Stomach (tissue), 8 donors: ENCODE measurements at regions not wholly inside any gene's neighbourhood (a gene's known extent, or its start where the extent isn't known, plus 50 kb on each side); places are given as distances from the start of the nearest gene placed in this dataset.

Source experiments
- DNase-seq, 2 donors: peaks; one replicate each; pipeline versions ENCODE4 v3.0.0 to v3.0.0-alpha.2; 2013 to 2019
- H3K27ac ChIP-seq, 5 donors: fragments of 200-600 bp in 4 of 5; sonication (generic) in 4 of 5; one replicate each; pipeline ENCODE4 v1.5.1; 2013 to 2019; ENCODE audit warnings: mild to moderate bottlenecking in 1 of 5, moderate library complexity in 1 of 5
- H3K27me3 ChIP-seq, 3 donors: fragments of 200-600 bp; sonication (generic); one replicate each; pipeline ENCODE4 v1.5.1; 2017 to 2019; ENCODE audit warnings: mixed run types in 1 of 3
- H3K36me3 ChIP-seq, 4 donors: fragments of 200-600 bp; sonication (generic); 1 replicate in 3 of 4; 2 replicates in 1 of 4; pipeline ENCODE4 v1.5.1; 2016 to 2019
- H3K4me1 ChIP-seq, 4 donors: fragments of 200-600 bp; sonication (generic); one replicate each; pipeline ENCODE4 v1.5.1; 2016 to 2019
- H3K4me3 ChIP-seq, 4 donors: fragments of 200-600 bp; sonication (generic) in 3 of 4; one replicate each; pipeline ENCODE4 v1.5.1; 2016 to 2019; ENCODE audit warnings: mild to moderate bottlenecking in 1 of 4
- H3K9me3 ChIP-seq, 4 donors: fragments of 200-600 bp; sonication (generic); one replicate each; pipeline ENCODE4 v1.5.1; 2016 to 2019
- CTCF ChIP-seq, 7 experiments: fragments of 450-650 bp in 4 of 7; fragments of 200-600 bp in 3 of 7; sonication (generic) in 3 of 7; IDR thresholded peaks; one replicate each; pipeline ENCODE4 v1.5.1; 2016 to 2019; ENCODE audit warnings: antibody characterized with exemption in 7 of 7, control low read depth in 2 of 7, mild to moderate bottlenecking in 1 of 7
- EP300 ChIP-seq: sonication (generic); formaldehyde crosslinking; IDR thresholded peaks from one replicate; pipeline ENCODE4 v1.6.1; 2017; ENCODE audit warnings: antibody characterized with exemption
- POLR2A ChIP-seq, 4 donors: fragments of 450-650 bp; IDR thresholded peaks; one replicate each; pipeline ENCODE4 v1.6.1; 2016; ENCODE audit warnings: antibody characterized with exemption in 4 of 4, control low read depth in 2 of 4, mild to moderate bottlenecking in 1 of 4, moderate library complexity in 1 of 4
- POLR2AphosphoS5 ChIP-seq, 3 donors: sonication (generic); formaldehyde crosslinking; IDR thresholded peaks; one replicate each; pipeline ENCODE4 v1.6.1; 2016; ENCODE audit warnings: antibody characterized with exemption in 3 of 3
- WGBS, 5 donors: extraction: QIAGEN DNeasy Blood & Tissue Kit in 3 of 5; methylation state at CpG; one replicate each; pipeline versions ENCODE4 v1.1.5 to v1.1.7; 2013 to 2018; 5-methylcytosine and 5-hydroxymethylcytosine counted together
- intact Hi-C: fragments of 100-400 bp; cut with DNase I; formaldehyde crosslinking; loops from one replicate; pipeline ENCODE4 v1.15.1; 2023; ENCODE audit warnings: low total_unique reads
- donor health status: healthy with polysubstance abuse.
- donor health status: Bipolar disorder and iron deficiency.
- donor health status: healthy.

GRCh38 chr19:30699871-30700280 lies 327.7 kb downstream of the ZNF536 start:
- TF ChIP-seq EP300, result no peak
- TF ChIP-seq POLR2AphosphoS5 (IDR thresholded peaks at IDR 0.05), result no peak
- no peak for TF ChIP-seq CTCF (IDR thresholded peaks at IDR 0.05)
- TF ChIP-seq POLR2A (IDR thresholded peaks at IDR 0.05), result no peak
- intact Hi-C loops, result no loop called here
- Histone ChIP-seq H3K4me3 (no peak overlapping the region), H3K9me3 (no peaks in the 10 kb centered on the region), H3K36me3 (no peaks in the 10 kb centered on the region), H3K27me3 (peaks cover 0 to 32% (median 0%) of the 10 kb centered on the region in 3 donors), H3K27ac (no peak overlapping the region), H3K4me1 (no peaks in the 10 kb centered on the region)
- no peak for DNase-seq
- 84 to 97% (median 88%) methylated on average over 3 of the region's 3 CpGs for WGBS, 5 donors

DNA sequence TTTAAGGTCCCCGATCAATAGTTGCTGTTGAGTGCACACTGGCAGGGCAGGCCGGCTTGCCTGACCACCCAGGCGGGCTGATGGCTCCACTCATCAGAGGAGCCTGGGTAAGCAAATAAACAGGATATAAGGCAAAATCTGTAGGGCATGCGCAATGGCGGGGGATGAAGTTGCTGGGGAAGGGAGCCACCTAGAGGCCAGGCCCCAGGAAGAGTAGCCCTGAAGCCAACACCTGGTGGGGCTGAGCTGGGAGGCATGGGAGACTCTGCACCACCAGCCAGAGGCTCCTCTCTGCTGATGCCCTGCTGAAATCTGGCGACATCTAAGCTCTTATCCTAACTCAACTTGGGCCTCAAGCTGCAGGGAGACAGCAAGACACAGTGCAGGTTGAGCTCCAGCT lies 324.3 kb downstream of the ZNF536 start:
- Histone ChIP-seq H3K4me3 (no peak overlapping the region), H3K4me1 (peaks cover 0 to 15% (median 4%) of the 10 kb centered on the region in 4 donors), H3K27me3 (peaks cover 0 to 39% (median 0%) of the 10 kb centered on the region in 3 donors), H3K36me3 (no peaks in the 10 kb centered on the region), H3K9me3 (no peaks in the 10 kb centered on the region), H3K27ac (no peak overlapping the region)
- 33 to 62% (median 52%) methylated on average over 6 of the region's 6 CpGs for whole genome bisulfite sequencing, 5 donors
- intact Hi-C loops, result no loop called here
- peak in 1 of 2 donors; percentile 69 for DNase-seq
- TF ChIP-seq EP300, result no peak
- no peak for TF ChIP-seq CTCF (IDR thresholded peaks at IDR 0.05)
- TF ChIP-seq POLR2A (IDR thresholded peaks at IDR 0.05), result no peak
- no peak for TF ChIP-seq POLR2AphosphoS5 (IDR thresholded peaks at IDR 0.05)

DNA sequence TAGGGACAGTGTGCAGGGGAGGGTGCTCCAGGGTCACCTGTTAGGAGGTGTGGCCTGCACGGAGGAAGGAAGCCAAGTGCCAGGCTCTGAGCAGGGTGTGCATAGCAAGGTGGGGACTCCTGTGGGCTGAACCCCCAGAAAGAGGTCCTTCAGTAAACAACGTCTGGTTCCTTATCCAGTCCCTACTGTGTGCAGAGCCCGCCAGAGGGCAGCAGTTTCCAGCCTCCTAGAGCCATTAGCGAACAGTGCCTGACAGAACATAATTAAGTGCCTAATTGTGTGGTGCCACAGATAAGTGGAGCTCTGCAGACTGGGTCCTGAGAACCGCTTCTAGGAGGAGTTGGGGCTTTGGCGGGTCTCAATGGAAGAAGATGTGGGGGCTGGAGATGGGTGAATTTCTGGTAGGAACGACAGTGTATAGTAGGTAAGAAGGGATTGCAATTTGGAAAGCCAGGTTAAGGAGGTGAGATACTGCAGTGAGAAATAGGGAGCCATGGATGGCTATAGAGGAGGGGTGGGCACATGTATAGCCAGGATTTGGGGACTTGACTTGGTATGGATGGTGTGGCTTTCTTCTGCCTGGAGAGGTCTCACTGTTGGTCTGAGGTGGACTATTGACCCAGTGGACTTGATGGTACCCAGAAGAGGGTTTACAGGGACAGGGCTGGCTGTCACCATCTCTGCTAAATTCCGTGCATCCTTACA lies 323.1 kb downstream of the ZNF536 start:
- WGBS, 5 donors, result 64 to 76% (median 72%) methylated on average over 8 of the region's 8 CpGs

GRCh38 chr19:30694156-30694755 lies 322.1 kb downstream of the ZNF536 start:
- 71 to 79% (median 74%) methylated on average over 4 of the region's 4 CpGs for WGBS, 5 donors
- H3K4me1 ChIP-seq, result peaks cover 0 to 15% (median 4%) of the 10 kb centered on the region in 4 donors
- no peaks in the 10 kb centered on the region for H3K36me3 ChIP-seq
- no peaks in the 10 kb centered on the region for H3K9me3 ChIP-seq
- H3K27me3 ChIP-seq, result peaks cover 0 to 55% (median 8%) of the 10 kb centered on the region in 3 donors
- intact Hi-C loops, result no loop called here
- no peak for DNase-seq
- TF ChIP-seq EP300 (no peak), POLR2A (IDR thresholded peaks at IDR 0.05) (no peak), POLR2AphosphoS5 (IDR thresholded peaks at IDR 0.05) (no peak), CTCF (IDR thresholded peaks at IDR 0.05) (no peak)
- H3K27ac ChIP-seq, result no peak overlapping the region
- no peak overlapping the region for H3K4me3 ChIP-seq

More for the DNA sequence above, 323.1 kb downstream of the ZNF536 start:
- H3K9me3 ChIP-seq, result no peaks in the 10 kb centered on the region
- H3K27ac ChIP-seq, result no peak overlapping the region
- H3K4me3 ChIP-seq, result no peak overlapping the region
- H3K36me3 ChIP-seq, result no peaks in the 10 kb centered on the region
- no peak for DNase-seq
- H3K27me3 ChIP-seq, result peaks cover 0 to 50% (median 8%) of the 10 kb centered on the region in 3 donors
- H3K4me1 ChIP-seq, result peaks cover 0 to 15% (median 4%) of the 10 kb centered on the region in 4 donors
- intact Hi-C loops, result no loop called here
- TF ChIP-seq POLR2AphosphoS5 (IDR thresholded peaks at IDR 0.05) (no peak), CTCF (IDR thresholded peaks at IDR 0.05) (no peak), EP300 (no peak), POLR2A (IDR thresholded peaks at IDR 0.05) (no peak)
